Endothelial cell of hepatic sinusoid (primary cell): ENCODE measurements at regions not wholly inside any gene's neighbourhood (a gene's known extent, or its start where the extent isn't known, plus 50 kb on each side); places are given as distances from the start of the nearest gene placed in this dataset.
"Not testable (repeated sequence)": the region's sequence is repeated elsewhere in the genome, so short reads cannot be mapped to it uniquely, and the experiment has no call there.

ENCODE experiments used
- in situ Hi-C: cut with HindIII; loops from 2 replicates; pipeline ENCODE4 v1.10.0; 2017; ENCODE audit warnings: low sequenced_read_pairs

GRCh38 chr16:50451951-50452508, 83.2 kb upstream of the BRD7 start:
- in situ Hi-C loops = no loop called here

- in situ Hi-C loops = no loop called here
Observed at GRCh38 chr16:50450957-50451356, 82.2 kb upstream of the BRD7 start.

- in situ Hi-C loops = no loop called here
Observed at GRCh38 chr16:50449800-50450199, 81.0 kb upstream of the BRD7 start.

GRCh38 chr16:50448981-50449380, 80.2 kb upstream of the BRD7 start:
- in situ Hi-C loops = no loop called here

- in situ Hi-C loops = no loop called here
Observed at GRCh38 chr16:50448522-50448921, 79.7 kb upstream of the BRD7 start.

- in situ Hi-C loops = not testable (repeated sequence)
Observed at GRCh38 chr16:50447386-50447785, 78.6 kb upstream of the BRD7 start.

GRCh38 chr16:50446861-50447260, 78.1 kb upstream of the BRD7 start:
- in situ Hi-C loops = no loop called here

GRCh38 chr16:50445621-50446555, 77.1 kb upstream of the BRD7 start:
- in situ Hi-C loops = no loop called here

GRCh38 chr16:50444526-50444925, 75.7 kb upstream of the BRD7 start:
- in situ Hi-C loops = loop anchor here (5.0 kb wide), 2 partner anchors 38 to 62 kb away; no protein-coding TSS in a partner anchor

GRCh38 chr16:50442221-50442620, 73.4 kb upstream of the BRD7 start:
- in situ Hi-C loops = loop anchor here (5.0 kb wide), 2 partner anchors 40 to 60 kb away; no protein-coding TSS in a partner anchor

GRCh38 chr16:50441486-50442157, 72.8 kb upstream of the BRD7 start:
- in situ Hi-C loops = loop anchor here (5.0 kb wide), 2 partner anchors 41 to 59 kb away; no protein-coding TSS in a partner anchor

- in situ Hi-C loops = loop anchor here (5.0 kb wide), 2 partner anchors 41 to 59 kb away; no protein-coding TSS in a partner anchor
Observed at GRCh38 chr16:50440991-50441390, 72.2 kb upstream of the BRD7 start.

- in situ Hi-C loops = loop anchor here (5.0 kb wide), 2 partner anchors 42 to 58 kb away; no protein-coding TSS in a partner anchor
Observed at GRCh38 chr16:50440531-50440930, 71.7 kb upstream of the BRD7 start.

- in situ Hi-C loops = no loop called here
Observed at GRCh38 chr16:50437769-50438437, 69.1 kb upstream of the BRD7 start.

- in situ Hi-C loops = no loop called here
Observed at GRCh38 chr16:50436271-50436670, 67.5 kb upstream of the BRD7 start.

GRCh38 chr16:50434872-50435478, 66.2 kb upstream of the BRD7 start:
- in situ Hi-C loops = no loop called here

GRCh38 chr16:50430076-50430475, 61.3 kb upstream of the BRD7 start:
- in situ Hi-C loops = no loop called here

GRCh38 chr16:50428742-50429141, 60.0 kb upstream of the BRD7 start:
- in situ Hi-C loops = no loop called here

GRCh38 chr16:50428116-50428515, 59.3 kb upstream of the BRD7 start:
- in situ Hi-C loops = no loop called here

- in situ Hi-C loops = no loop called here
Observed at GRCh38 chr16:50427107-50427506, 58.3 kb upstream of the BRD7 start.
